Upper lobe of left lung (tissue), 4 donors: ENCODE measurements at regions not wholly inside any gene's neighbourhood (a gene's known extent, or its start where the extent isn't known, plus 50 kb on each side); places are given as distances from the start of the nearest gene placed in this dataset.

Source experiments
- POLR2A ChIP-seq, 4 donors: fragments of 450-650 bp; IDR thresholded peaks; one replicate each; pipeline ENCODE4 v1.5.1; 2016 to 2017; ENCODE audit warnings: antibody characterized with exemption in 4 of 4, mild to moderate bottlenecking in 2 of 4
- POLR2AphosphoS5 ChIP-seq, 2 donors: sonication (generic); formaldehyde crosslinking; IDR thresholded peaks; one replicate each; pipeline ENCODE4 v1.5.1; 2017; ENCODE audit warnings: antibody characterized with exemption in 2 of 2

- TF ChIP-seq POLR2A (IDR thresholded peaks at IDR 0.05) (no peak), POLR2AphosphoS5 (IDR thresholded peaks at IDR 0.05) (no peak)
These were observed 242.9 kb upstream of the C2CD4B start for GRCh38 chr15:62407962-62408361.
